CD14-positive monocyte (primary cell): ENCODE measurements at regions not wholly inside any gene's neighbourhood (a gene's known extent, or its start where the extent isn't known, plus 50 kb on each side); places are given as distances from the start of the nearest gene placed in this dataset.

Source experiments
- DNase-seq, 3 donors: peaks; one replicate each; pipeline ENCODE4 v3.0.0-alpha.2; 2011 to 2022
- H2AFZ ChIP-seq: 2 replicates; pipeline ENCODE4 v1.6.0; 2012; ENCODE audit warnings: mild to moderate bottlenecking, low read depth, low read length, inconsistent platforms; ENCODE audit not compliant: insufficient read depth, poor library complexity, severe bottlenecking
- H3K27ac ChIP-seq, 2 donors: 1 replicate in 1 of 2; 2 replicates in 1 of 2; pipeline ENCODE4 v1.5.1; 2012 to 2013; ENCODE audit warnings: low read length in 2 of 2, control low read depth in 1 of 2, inconsistent platforms in 1 of 2, low read depth in 1 of 2, mild to moderate bottlenecking in 1 of 2
- H3K27me3 ChIP-seq, 2 donors: one replicate each; pipeline versions ENCODE4 v1.6.0 to v1.6.1; 2011 to 2013; ENCODE audit warnings: low read length in 2 of 2; ENCODE audit not compliant: control insufficient read depth in 2 of 2, insufficient read depth in 2 of 2
- H3K36me3 ChIP-seq, 2 donors: replicated peaks in 1 of 2; 1 replicate in 1 of 2; 2 replicates in 1 of 2; pipeline versions ENCODE4 v1.5.1 to v1.6.1; 2012 to 2013; ENCODE audit warnings: low read length in 2 of 2, control low read depth in 1 of 2, inconsistent platforms in 1 of 2, mild to moderate bottlenecking in 1 of 2; ENCODE audit not compliant: insufficient read depth in 2 of 2, control insufficient read depth in 1 of 2
- H3K4me1 ChIP-seq, 2 donors: 1 replicate in 1 of 2; 2 replicates in 1 of 2; pipeline versions ENCODE4 v1.5.1 to v1.6.1; 2012 to 2013; ENCODE audit warnings: low read length in 2 of 2, control low read depth in 1 of 2, inconsistent platforms in 1 of 2, mild to moderate bottlenecking in 1 of 2, moderate library complexity in 1 of 2; ENCODE audit not compliant: insufficient read depth in 2 of 2, control insufficient read depth in 1 of 2
- H3K4me2 ChIP-seq: replicated peaks from 2 replicates; pipeline ENCODE3; 2012; ENCODE audit warnings: low read length, moderate library complexity, mild to moderate bottlenecking; ENCODE audit not compliant: poor library complexity, severe bottlenecking; ENCODE audit errors: extremely low read depth
- H3K4me3 ChIP-seq, 3 experiments: fragments of 200-600 bp in 1 of 3; sonication (generic) in 1 of 3; replicated peaks in 1 of 3; 1 replicate in 2 of 3; 2 replicates in 1 of 3; pipeline ENCODE4 v1.5.1; 2011 to 2013; ENCODE audit warnings: low read length in 3 of 3, mild to moderate bottlenecking in 3 of 3, control low read depth in 2 of 3, low read depth in 2 of 3, inconsistent platforms in 1 of 3, moderate library complexity in 1 of 3
- H3K79me2 ChIP-seq: 2 replicates; pipeline ENCODE4 v1.6.0; 2012; ENCODE audit warnings: mild to moderate bottlenecking, control low read depth, inconsistent platforms, low read length, moderate library complexity; ENCODE audit not compliant: insufficient read depth
- H3K9ac ChIP-seq: 2 replicates; pipeline ENCODE4 v1.6.0; 2017; ENCODE audit warnings: low read length, mild to moderate bottlenecking; ENCODE audit not compliant: insufficient read depth, poor library complexity, severe bottlenecking
- H3K9me3 ChIP-seq, 2 donors: replicated peaks in 1 of 2; 1 replicate in 1 of 2; 2 replicates in 1 of 2; pipeline versions ENCODE4 v1.5.1 to v1.6.1; 2012 to 2013; ENCODE audit warnings: low read length in 2 of 2, control low read depth in 1 of 2; ENCODE audit not compliant: control insufficient read depth in 1 of 2, insufficient read depth in 1 of 2
- H4K20me1 ChIP-seq: 2 replicates; pipeline ENCODE4 v1.6.0; 2012; ENCODE audit warnings: mild to moderate bottlenecking, low read length, control low read depth, moderate library complexity; ENCODE audit not compliant: insufficient read depth
- H3K27ac Mint-ChIP-seq, 7 donors: one replicate each; pipeline ENCODE4 v1.8.0; 2020; ENCODE audit warnings: mild to moderate bottlenecking in 7 of 7, mixed read lengths in 7 of 7, moderate library complexity in 6 of 7, inconsistent platforms in 2 of 7
- H3K27me3 Mint-ChIP-seq, 3 donors: one replicate each; pipeline ENCODE4 v1.8.0; 2021 to 2022; ENCODE audit warnings: low read depth in 3 of 3, mild to moderate bottlenecking in 3 of 3, mixed read lengths in 3 of 3, moderate library complexity in 3 of 3, inconsistent platforms in 1 of 3
- H3K36me3 Mint-ChIP-seq, 2 donors: one replicate each; pipeline ENCODE4 v1.8.0; 2020; ENCODE audit warnings: mixed read lengths in 2 of 2, inconsistent platforms in 1 of 2, mild to moderate bottlenecking in 1 of 2
- H3K4me1 Mint-ChIP-seq: one replicate; pipeline ENCODE4 v1.8.0; 2020; ENCODE audit warnings: mild to moderate bottlenecking, mixed read lengths
- H3K4me3 Mint-ChIP-seq, 2 donors: one replicate each; pipeline ENCODE4 v1.8.0; 2020; ENCODE audit warnings: mild to moderate bottlenecking in 2 of 2, mixed read lengths in 2 of 2, moderate library complexity in 1 of 2
- H3K9me3 Mint-ChIP-seq, 7 donors: one replicate each; pipeline ENCODE4 v1.8.0; 2020 to 2022; ENCODE audit warnings: mixed read lengths in 7 of 7, mild to moderate bottlenecking in 6 of 7, moderate library complexity in 6 of 7, inconsistent platforms in 2 of 7
- WGBS: methylation state at CpG from one replicate; pipeline ENCODE4 v1.1.5; 2013; ENCODE audit warnings: missing lambda C conversion rate; ENCODE audit not compliant: insufficient coverage; 5-methylcytosine and 5-hydroxymethylcytosine counted together
- intact Hi-C, 2 donors: fragments of 100-400 bp; cut with micrococcal nuclease; formaldehyde crosslinking; loops; one replicate each; pipeline versions ENCODE4 v1.15.0 to v1.15.1; 2023
- TF ChIP-seq, protein P1 (sequence below): fragments of 200-600 bp; IDR thresholded peaks from one replicate; pipeline ENCODE4 v1.8.0; 2022; ENCODE audit warnings: antibody characterized with exemption, mild to moderate bottlenecking

DNA sequence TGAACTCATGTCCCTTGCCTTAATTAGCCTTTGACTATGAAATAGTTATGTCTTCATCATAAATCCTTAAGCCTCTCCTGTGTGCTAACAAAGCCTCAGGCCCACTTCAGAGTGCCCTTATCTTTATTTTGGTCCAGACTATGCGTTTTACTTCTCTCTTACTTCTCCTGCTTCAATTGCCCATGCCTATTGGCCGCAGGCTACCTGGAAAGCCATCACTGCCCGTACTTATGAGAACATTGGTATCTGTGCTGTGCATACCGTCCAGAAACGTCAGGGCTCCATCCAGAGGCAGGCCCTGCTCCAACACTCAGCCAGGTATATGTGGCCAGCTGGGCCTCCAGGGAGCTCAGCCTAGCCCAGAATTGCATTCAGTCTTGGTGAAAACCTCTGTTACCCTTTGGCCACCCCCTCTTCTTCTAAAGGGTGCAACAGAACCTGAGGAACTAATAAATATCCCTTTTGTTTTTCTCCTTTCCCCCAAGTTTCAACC lies 212.4 kb upstream of the MTPN start:
- H4K20me1 ChIP-seq = no peaks in the 10 kb centered on the region
- H3K36me3 ChIP-seq = no peaks in the 10 kb centered on the region
- TF ChIP-seq, protein P1, sequence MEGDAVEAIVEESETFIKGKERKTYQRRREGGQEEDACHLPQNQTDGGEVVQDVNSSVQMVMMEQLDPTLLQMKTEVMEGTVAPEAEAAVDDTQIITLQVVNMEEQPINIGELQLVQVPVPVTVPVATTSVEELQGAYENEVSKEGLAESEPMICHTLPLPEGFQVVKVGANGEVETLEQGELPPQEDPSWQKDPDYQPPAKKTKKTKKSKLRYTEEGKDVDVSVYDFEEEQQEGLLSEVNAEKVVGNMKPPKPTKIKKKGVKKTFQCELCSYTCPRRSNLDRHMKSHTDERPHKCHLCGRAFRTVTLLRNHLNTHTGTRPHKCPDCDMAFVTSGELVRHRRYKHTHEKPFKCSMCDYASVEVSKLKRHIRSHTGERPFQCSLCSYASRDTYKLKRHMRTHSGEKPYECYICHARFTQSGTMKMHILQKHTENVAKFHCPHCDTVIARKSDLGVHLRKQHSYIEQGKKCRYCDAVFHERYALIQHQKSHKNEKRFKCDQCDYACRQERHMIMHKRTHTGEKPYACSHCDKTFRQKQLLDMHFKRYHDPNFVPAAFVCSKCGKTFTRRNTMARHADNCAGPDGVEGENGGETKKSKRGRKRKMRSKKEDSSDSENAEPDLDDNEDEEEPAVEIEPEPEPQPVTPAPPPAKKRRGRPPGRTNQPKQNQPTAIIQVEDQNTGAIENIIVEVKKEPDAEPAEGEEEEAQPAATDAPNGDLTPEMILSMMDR = no peak
- H3K27ac Mint-ChIP-seq = no peak overlapping the region
- peaks cover 3 to 15% (median 9%) of the 10 kb centered on the region in 7 donors for H3K9me3 Mint-ChIP-seq
- no peak overlapping the region for H3K4me3 Mint-ChIP-seq
- H3K27me3 Mint-ChIP-seq = peaks cover 0 to 1% (median 0%) of the 10 kb centered on the region in 3 donors
- WGBS = 79% methylated on average over 4 of the region's 5 CpGs
- no peak for DNase-seq
- H3K27ac ChIP-seq = no peak overlapping the region
- no peak overlapping the region for H3K4me3 ChIP-seq
- H3K36me3 Mint-ChIP-seq = no peaks in the 10 kb centered on the region
- H3K27me3 ChIP-seq = no peaks in the 10 kb centered on the region
- H3K79me2 ChIP-seq = no peaks in the 10 kb centered on the region
- no peaks in the 10 kb centered on the region for H3K4me1 ChIP-seq
- H3K9ac ChIP-seq = no peak overlapping the region
- H3K4me2 ChIP-seq = no peak overlapping the region
- H2AFZ ChIP-seq = no peak overlapping the region
- no peaks in the 10 kb centered on the region for H3K4me1 Mint-ChIP-seq
- intact Hi-C loops = no loop called here
- peaks cover 4 to 26% of the 10 kb centered on the region in 2 donors for H3K9me3 ChIP-seq

- Mint-ChIP-seq H3K27me3 (peaks cover 0 to 1% (median 1%) of the 10 kb centered on the region in 3 donors), H3K4me1 (no peaks in the 10 kb centered on the region), H3K4me3 (no peak overlapping the region), H3K36me3 (no peaks in the 10 kb centered on the region), H3K27ac (no peak overlapping the region), H3K9me3 (peaks cover 3 to 12% (median 8%) of the 10 kb centered on the region in 7 donors)
- H3K9ac ChIP-seq = no peak overlapping the region
- no peaks in the 10 kb centered on the region for H3K4me1 ChIP-seq
- no peaks in the 10 kb centered on the region for H4K20me1 ChIP-seq
- H3K9me3 ChIP-seq = peaks cover 4 to 10% of the 10 kb centered on the region in 2 donors
- intact Hi-C loops = no loop called here
- no peak overlapping the region for H3K4me2 ChIP-seq
- H3K27ac ChIP-seq = no peak overlapping the region
- WGBS = no CpG with 5 or more reads among the region's 6 CpGs
- H3K27me3 ChIP-seq = no peaks in the 10 kb centered on the region
- TF ChIP-seq, protein P1 = no peak
- H3K4me3 ChIP-seq = no peak overlapping the region
- no peak overlapping the region for H2AFZ ChIP-seq
- DNase-seq = no peak
- H3K36me3 ChIP-seq = no peaks in the 10 kb centered on the region
- no peaks in the 10 kb centered on the region for H3K79me2 ChIP-seq
Measured at GRCh38 chr7:136186281-136186680, 209.1 kb upstream of the MTPN start.
